ENCODE measurements at regions not wholly inside any gene's neighbourhood (a gene's known extent, or its start where the extent isn't known, plus 50 kb on each side); places are given as distances from the start of the nearest gene placed in this dataset.
"Not testable (repeated sequence)": the region's sequence is repeated elsewhere in the genome, so short reads cannot be mapped to it uniquely, and the experiment has no call there.

DNA sequence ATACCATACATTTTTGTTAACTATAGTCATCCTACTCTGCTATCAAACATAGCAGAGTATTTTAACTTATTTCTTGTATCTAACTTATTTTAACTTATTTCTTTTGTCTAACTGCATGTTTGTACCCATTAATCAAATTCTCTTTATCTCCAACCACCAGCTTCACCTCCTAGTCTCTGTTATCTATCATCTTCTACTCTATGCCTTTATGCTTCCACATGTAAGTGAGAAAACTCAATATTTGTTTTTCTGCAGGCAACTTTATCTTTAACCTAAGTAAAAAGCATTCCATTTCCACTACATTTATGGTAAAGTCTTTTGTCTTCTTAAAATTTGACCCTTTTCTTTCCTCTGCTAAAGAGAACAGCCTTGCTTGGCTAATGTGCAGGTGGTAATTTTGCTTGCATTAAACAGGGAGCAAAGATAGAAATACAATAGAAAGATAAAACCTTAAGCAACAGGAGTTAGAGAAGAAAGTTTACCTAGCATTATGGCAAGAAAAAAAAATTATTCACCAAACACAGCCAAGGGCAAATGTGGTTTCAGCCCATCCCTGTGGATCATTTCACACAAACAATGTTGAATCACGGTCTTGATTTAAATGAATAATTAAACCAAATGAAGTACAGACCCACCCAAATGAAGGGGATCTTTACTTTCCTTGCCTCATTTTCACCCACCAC lies 110.9 kb upstream of the TSPAN8 start:
- no peaks in the 10 kb centered on the region for H3K27me3 ChIP-seq (ENCODE audit: insufficient read depth, poor library complexity, severe bottlenecking)
- TF ChIP-seq SPI1 (IDR thresholded peaks at IDR 0.05; ENCODE audit: borderline replicate concordance, low read depth) (no peak), POLR2AphosphoS5 (IDR thresholded peaks at IDR 0.05; ENCODE audit: low read depth) (no peak), CTCF (IDR thresholded peaks at IDR 0.05; ENCODE audit: insufficient read depth, low read length) (no peak)
- DNase-seq (ENCODE audit: low read depth in 1 of 2, low spot score in 1 of 2), result no peak

DNA sequence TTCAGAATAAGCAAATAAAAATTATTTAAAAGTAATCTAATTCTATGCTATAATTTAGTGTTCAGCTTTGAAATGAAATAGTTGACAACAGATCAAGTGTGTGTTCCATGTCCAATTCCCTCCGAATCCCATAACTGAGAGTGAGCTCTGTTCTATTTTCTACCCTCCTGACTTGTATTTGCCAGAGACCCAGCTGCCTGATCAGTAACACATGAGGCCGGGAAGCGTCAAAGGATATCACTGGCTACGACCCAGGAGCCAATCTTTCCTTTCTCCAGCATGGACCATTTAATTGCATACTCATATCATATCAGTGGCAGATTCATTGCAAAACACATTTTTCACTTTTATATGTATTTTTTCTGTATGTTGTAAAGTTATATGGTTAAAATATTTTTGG lies 108.8 kb upstream of the TSPAN8 start:
- DNase-seq (ENCODE audit: low read depth in 1 of 2, low spot score in 1 of 2), result no peak
- Histone ChIP-seq H3K4me3 (replicated peaks; ENCODE audit: insufficient read depth, low read length) (no peak overlapping the region), H3K27ac (replicated peaks) (no peak overlapping the region), H3K27me3 (ENCODE audit: insufficient read depth, poor library complexity, severe bottlenecking) (no peaks in the 10 kb centered on the region)
- TF ChIP-seq GABPA (IDR thresholded peaks at IDR 0.05; ENCODE audit: low read depth) (no peak), POLR2AphosphoS5 (IDR thresholded peaks at IDR 0.05; ENCODE audit: low read depth) (no peak), SPI1 (IDR thresholded peaks at IDR 0.05; ENCODE audit: borderline replicate concordance, low read depth) (no peak), CTCF (IDR thresholded peaks at IDR 0.05; ENCODE audit: insufficient read depth, low read length) (no peak)
- TF ChIP-seq, protein P1, sequence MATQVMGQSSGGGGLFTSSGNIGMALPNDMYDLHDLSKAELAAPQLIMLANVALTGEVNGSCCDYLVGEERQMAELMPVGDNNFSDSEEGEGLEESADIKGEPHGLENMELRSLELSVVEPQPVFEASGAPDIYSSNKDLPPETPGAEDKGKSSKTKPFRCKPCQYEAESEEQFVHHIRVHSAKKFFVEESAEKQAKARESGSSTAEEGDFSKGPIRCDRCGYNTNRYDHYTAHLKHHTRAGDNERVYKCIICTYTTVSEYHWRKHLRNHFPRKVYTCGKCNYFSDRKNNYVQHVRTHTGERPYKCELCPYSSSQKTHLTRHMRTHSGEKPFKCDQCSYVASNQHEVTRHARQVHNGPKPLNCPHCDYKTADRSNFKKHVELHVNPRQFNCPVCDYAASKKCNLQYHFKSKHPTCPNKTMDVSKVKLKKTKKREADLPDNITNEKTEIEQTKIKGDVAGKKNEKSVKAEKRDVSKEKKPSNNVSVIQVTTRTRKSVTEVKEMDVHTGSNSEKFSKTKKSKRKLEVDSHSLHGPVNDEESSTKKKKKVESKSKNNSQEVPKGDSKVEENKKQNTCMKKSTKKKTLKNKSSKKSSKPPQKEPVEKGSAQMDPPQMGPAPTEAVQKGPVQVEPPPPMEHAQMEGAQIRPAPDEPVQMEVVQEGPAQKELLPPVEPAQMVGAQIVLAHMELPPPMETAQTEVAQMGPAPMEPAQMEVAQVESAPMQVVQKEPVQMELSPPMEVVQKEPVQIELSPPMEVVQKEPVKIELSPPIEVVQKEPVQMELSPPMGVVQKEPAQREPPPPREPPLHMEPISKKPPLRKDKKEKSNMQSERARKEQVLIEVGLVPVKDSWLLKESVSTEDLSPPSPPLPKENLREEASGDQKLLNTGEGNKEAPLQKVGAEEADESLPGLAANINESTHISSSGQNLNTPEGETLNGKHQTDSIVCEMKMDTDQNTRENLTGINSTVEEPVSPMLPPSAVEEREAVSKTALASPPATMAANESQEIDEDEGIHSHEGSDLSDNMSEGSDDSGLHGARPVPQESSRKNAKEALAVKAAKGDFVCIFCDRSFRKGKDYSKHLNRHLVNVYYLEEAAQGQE (IDR thresholded peaks at IDR 0.05; ENCODE audit: insufficient replicate concordance, low read depth), result no peak

More for the DNA sequence above, 110.9 kb upstream of the TSPAN8 start:
- Histone ChIP-seq H3K27ac (replicated peaks) (no peak overlapping the region), H3K4me3 (replicated peaks; ENCODE audit: insufficient read depth, low read length) (no peak overlapping the region)

- not testable (repeated sequence) for H3K27me3 ChIP-seq (ENCODE audit: insufficient read depth, poor library complexity, severe bottlenecking); H3K4me3 ChIP-seq (replicated peaks; ENCODE audit: insufficient read depth, low read length); DNase-seq (ENCODE audit: low read depth in 1 of 2, low spot score in 1 of 2); H3K27ac ChIP-seq (replicated peaks)
Observed at GRCh38 chr12:71265731-71266130, 107.9 kb upstream of the TSPAN8 start.

- no peak for DNase-seq (ENCODE audit: low read depth in 1 of 2, low spot score in 1 of 2)
- H3K27ac ChIP-seq (replicated peaks), result no peak overlapping the region
- no peak for TF ChIP-seq CTCF (IDR thresholded peaks at IDR 0.05; ENCODE audit: insufficient read depth, low read length)
- TF ChIP-seq GABPA (IDR thresholded peaks at IDR 0.05; ENCODE audit: low read depth), result no peak
- TF ChIP-seq SPI1 (IDR thresholded peaks at IDR 0.05; ENCODE audit: borderline replicate concordance, low read depth), result no peak
- TF ChIP-seq, protein P1 (IDR thresholded peaks at IDR 0.05; ENCODE audit: insufficient replicate concordance, low read depth), result no peak
- TF ChIP-seq POLR2AphosphoS5 (IDR thresholded peaks at IDR 0.05; ENCODE audit: low read depth), result no peak
Observed at GRCh38 chr12:71262466-71262865, 104.7 kb upstream of the TSPAN8 start.

More at GRCh38 chr12:71262466-71262865, 104.7 kb upstream of the TSPAN8 start:
- no peaks in the 10 kb centered on the region for H3K27me3 ChIP-seq (ENCODE audit: insufficient read depth, poor library complexity, severe bottlenecking)
- no peak overlapping the region for H3K4me3 ChIP-seq (replicated peaks; ENCODE audit: insufficient read depth, low read length)
